Activated naive CD8-positive, alpha-beta T cell treated with anti-CD3 and anti-CD28 coated beads for 36 hours (primary cell): ENCODE measurements at regions not wholly inside any gene's neighbourhood (a gene's known extent, or its start where the extent isn't known, plus 50 kb on each side); places are given as distances from the start of the nearest gene placed in this dataset.
A peak's percentile ranks its signal among the peaks of the same experiment; 100 is the strongest.
"Not testable (repeated sequence)": the region's sequence is repeated elsewhere in the genome, so short reads cannot be mapped to it uniquely, and the experiment has no call there.

Source experiments
- DNase-seq: peaks from one replicate; pipeline ENCODE4 v3.0.0; 2021
- H3K27ac Mint-ChIP-seq: one replicate; pipeline ENCODE4 v1.8.0; 2022; ENCODE audit warnings: mild to moderate bottlenecking, moderate library complexity, mixed read lengths
- H3K27me3 Mint-ChIP-seq: one replicate; pipeline ENCODE4 v1.8.0; 2022; ENCODE audit warnings: mild to moderate bottlenecking, mixed read lengths
- H3K36me3 Mint-ChIP-seq: one replicate; pipeline ENCODE4 v1.8.0; 2021; ENCODE audit warnings: mild to moderate bottlenecking, mixed read lengths
- H3K4me1 Mint-ChIP-seq: one replicate; pipeline ENCODE4 v1.8.0; 2021; ENCODE audit warnings: mixed read lengths
- H3K4me3 Mint-ChIP-seq: one replicate; pipeline ENCODE4 v1.8.0; 2022; ENCODE audit warnings: mild to moderate bottlenecking, moderate library complexity, mixed read lengths
- H3K9me3 Mint-ChIP-seq: one replicate; pipeline ENCODE4 v1.8.0; 2022; ENCODE audit warnings: mixed read lengths

DNA sequence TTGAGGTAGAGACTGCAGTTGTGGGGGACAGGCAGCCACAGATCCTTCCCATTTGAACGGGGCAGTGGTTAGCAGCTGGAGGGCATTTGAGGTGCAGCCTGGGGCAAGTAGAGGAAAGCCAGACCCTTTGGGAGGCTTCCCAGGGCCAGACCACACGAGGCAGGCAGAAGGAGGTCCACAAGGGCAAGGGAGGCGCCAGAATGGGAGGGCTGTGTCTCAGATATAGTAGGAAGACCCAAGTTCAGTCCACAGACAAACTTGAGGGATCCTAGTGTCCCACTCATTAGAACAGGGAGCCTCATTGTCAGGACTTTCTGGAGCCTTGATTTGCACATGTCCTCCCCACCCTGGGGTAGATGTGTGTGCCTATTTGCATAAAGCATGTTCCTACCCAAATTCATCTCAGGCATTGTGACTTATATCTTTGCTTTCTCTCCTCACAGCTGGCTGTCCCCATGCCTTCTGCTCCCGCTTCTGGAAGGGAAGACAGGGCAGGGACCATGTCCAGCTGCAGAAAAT is 166.0 kb downstream of the VEGFA start:
- DNase-seq = no peak
- Mint-ChIP-seq H3K27me3 (no peaks in the 10 kb centered on the region), H3K4me3 (no peak overlapping the region), H3K27ac (no peak overlapping the region), H3K36me3 (no peaks in the 10 kb centered on the region), H3K4me1 (no peaks in the 10 kb centered on the region), H3K9me3 (no peaks in the 10 kb centered on the region)

DNA sequence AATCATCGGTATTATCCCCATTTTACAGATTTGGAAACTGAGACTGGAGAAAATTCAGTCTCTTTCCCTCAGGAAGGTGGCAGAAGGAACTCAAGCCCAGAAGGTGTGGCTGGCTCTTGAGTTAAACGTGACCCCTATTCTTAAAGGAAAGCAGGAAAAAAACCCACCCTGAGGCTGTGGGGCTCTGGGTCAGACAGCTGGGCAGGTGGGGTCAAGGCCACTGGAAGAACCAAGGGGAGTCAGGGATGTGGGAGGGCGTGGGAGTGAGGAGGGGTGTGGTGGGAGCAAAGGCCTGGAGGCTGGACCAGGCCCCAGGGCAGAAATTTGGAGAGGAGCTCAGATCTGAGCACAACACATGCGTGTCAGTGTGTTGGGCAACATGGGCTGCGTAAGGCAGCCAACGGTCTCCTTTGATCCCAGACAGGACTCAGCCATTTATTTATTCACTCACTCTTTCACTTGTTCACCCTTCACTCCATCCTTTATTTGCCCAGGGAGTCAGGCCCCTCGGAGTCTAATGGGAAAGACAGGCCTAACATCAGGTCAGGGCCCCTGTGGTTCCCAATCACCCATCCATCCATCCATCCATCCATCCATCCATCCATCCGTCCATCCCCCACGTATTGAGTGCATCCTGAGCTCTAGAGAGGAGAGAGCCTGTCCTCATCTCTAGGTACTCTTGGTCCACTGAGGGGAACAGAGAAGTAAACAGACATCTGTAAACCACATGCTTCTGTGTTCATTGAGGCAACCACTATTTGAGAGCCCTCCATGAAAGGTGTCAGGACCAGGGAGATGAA is 165.0 kb downstream of the VEGFA start:
- H3K9me3 Mint-ChIP-seq = no peaks in the 10 kb centered on the region
- no peak overlapping the region for H3K27ac Mint-ChIP-seq
- no peaks in the 10 kb centered on the region for H3K4me1 Mint-ChIP-seq
- no peak for DNase-seq
- no peaks in the 10 kb centered on the region for H3K36me3 Mint-ChIP-seq
- H3K4me3 Mint-ChIP-seq = no peak overlapping the region
- H3K27me3 Mint-ChIP-seq = no peaks in the 10 kb centered on the region

DNA sequence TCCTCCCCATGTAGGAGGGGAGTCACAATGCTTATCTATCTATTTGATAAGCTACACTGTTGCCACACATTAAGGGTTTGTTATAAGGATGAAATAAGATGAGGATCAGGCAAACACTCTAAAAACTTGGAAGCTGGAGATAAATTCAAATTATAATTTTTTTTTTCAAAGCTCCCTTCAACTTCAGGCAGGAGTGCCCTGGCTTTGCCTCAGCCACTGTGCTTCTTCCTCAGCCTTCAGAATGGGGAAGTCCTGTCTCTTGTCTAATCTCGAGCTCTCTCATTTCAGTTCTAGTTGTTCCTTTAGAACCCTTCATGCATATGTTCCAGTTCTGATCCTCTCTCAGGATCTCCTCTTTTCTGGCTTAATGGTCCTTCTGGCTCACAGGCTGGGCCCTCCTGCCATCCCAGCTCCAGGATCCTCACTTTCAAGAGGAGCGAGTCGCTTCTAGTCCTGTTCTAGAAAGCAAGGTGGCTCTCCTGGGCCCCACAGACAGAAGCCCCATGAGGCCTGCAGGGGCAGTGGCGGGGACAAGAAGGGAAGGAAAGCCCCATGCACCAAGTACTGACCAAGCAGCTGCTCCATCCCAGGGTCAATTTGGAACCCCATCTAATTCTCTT is 164.3 kb downstream of the VEGFA start:
- no peak overlapping the region for H3K4me3 Mint-ChIP-seq
- H3K27ac Mint-ChIP-seq = no peak overlapping the region
- H3K4me1 Mint-ChIP-seq = no peaks in the 10 kb centered on the region
- no peaks in the 10 kb centered on the region for H3K27me3 Mint-ChIP-seq
- no peaks in the 10 kb centered on the region for H3K36me3 Mint-ChIP-seq
- DNase-seq = no peak
- H3K9me3 Mint-ChIP-seq = no peaks in the 10 kb centered on the region

DNA sequence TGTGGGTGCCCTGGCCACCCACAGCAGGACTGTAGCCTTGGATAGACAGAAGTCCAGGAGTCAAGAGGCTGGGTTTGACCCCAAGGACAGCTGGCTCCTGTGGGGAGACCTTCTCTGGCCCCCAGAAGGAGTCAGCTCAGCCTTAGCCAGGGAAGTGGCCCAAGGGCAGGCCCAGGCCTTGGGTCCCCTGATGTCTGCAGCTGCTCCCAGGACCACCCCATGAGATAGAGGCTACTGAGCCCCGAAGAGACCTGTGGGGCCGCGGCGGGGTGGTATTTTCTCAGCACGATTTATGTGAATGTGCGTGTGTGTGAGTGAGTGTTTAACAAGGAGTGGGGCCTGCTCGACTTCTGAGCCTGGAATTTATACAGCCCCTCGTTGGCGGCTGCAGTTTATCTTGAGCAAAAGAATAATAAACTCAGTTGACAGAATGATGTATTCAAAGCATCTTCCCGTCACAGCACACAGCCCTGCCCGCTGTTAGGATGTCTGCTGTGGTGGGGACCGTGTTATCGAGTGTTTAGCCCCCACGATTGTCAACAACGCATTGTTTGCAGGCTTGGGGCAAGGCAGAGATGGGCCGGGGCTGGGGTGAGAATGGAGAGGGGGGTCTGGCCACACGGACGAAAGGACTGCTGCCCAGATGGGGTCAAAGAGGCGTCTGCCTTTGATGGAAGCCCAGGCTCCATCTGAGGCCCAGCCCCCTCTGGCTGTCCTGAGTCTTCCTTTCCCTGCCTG is 163.3 kb downstream of the VEGFA start:
- no peaks in the 10 kb centered on the region for H3K36me3 Mint-ChIP-seq
- no peak for DNase-seq
- H3K4me3 Mint-ChIP-seq = no peak overlapping the region
- H3K27ac Mint-ChIP-seq = no peak overlapping the region
- H3K27me3 Mint-ChIP-seq = no peaks in the 10 kb centered on the region
- no peaks in the 10 kb centered on the region for H3K9me3 Mint-ChIP-seq
- no peaks in the 10 kb centered on the region for H3K4me1 Mint-ChIP-seq

DNA sequence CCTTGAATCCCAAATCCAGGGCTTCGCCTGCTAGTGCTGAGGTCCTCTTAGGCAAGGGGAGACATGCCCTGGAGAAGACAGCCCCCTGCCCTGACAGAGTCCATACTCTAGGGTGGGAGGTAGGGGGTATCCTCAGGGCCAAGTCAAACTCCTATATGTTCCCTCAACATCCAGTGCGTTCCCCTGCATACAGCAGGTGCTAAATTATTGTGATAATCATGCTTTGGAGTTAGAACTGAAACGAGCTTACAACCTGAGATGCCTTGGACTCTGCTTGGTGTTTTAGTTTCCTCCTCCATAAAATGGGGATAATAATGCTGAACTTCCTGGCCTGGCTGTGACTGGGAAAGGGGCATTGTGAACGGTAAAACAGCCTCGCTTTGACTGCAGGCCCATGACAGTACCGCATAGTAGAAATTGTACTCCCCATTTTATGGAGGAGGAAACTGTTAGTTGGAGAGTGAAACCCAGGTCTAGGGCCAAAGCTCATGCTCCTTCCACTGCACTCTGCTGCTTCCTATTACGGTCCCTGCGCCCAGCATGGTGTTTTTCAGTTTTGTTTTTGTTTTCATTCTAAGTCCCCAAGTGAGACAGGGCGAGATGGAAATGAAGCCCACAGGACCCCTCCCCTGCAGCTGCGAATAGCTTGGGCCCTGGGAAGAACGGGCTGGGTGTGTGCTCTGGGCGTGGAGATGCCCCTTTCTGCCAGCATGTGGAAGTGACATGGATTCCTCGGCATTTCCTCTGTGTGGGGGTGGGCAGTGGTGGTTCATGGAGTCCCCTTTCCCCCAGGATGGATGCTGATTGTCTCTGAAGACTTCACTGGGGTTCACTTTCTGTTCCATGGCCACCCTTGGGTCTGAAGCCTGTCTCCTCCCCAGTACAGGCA is 162.5 kb downstream of the VEGFA start:
- no peak overlapping the region for H3K4me3 Mint-ChIP-seq
- H3K4me1 Mint-ChIP-seq = peaks cover 3% of the 10 kb centered on the region
- H3K27ac Mint-ChIP-seq = no peak overlapping the region
- H3K27me3 Mint-ChIP-seq = no peaks in the 10 kb centered on the region
- H3K9me3 Mint-ChIP-seq = no peaks in the 10 kb centered on the region
- H3K36me3 Mint-ChIP-seq = no peaks in the 10 kb centered on the region
- DNase-seq = no peak

DNA sequence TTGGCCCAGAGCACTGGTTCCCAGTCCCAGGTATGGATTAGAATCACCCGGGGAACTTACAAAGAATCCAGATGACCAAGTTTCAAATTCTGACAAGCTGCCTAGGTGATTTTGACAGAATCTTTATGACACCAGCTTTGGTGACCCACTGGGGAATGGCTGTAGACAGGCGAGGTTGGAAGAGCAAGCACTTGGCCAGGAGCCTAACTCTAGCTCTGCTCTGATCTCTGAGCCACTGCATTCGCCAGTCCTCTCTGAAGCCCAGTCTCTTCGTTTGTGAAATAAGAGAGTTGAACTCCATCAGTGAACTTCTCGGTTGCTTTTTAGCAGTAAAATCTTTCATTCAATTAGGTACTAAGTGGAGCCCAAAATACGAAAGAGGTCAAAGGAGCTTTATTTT is 161.2 kb downstream of the VEGFA start:
- Mint-ChIP-seq H3K4me1 (peaks cover 14% of the 10 kb centered on the region), H3K27ac (no peak overlapping the region), H3K9me3 (no peaks in the 10 kb centered on the region), H3K4me3 (no peak overlapping the region), H3K27me3 (no peaks in the 10 kb centered on the region), H3K36me3 (no peaks in the 10 kb centered on the region)
- no peak for DNase-seq

DNA sequence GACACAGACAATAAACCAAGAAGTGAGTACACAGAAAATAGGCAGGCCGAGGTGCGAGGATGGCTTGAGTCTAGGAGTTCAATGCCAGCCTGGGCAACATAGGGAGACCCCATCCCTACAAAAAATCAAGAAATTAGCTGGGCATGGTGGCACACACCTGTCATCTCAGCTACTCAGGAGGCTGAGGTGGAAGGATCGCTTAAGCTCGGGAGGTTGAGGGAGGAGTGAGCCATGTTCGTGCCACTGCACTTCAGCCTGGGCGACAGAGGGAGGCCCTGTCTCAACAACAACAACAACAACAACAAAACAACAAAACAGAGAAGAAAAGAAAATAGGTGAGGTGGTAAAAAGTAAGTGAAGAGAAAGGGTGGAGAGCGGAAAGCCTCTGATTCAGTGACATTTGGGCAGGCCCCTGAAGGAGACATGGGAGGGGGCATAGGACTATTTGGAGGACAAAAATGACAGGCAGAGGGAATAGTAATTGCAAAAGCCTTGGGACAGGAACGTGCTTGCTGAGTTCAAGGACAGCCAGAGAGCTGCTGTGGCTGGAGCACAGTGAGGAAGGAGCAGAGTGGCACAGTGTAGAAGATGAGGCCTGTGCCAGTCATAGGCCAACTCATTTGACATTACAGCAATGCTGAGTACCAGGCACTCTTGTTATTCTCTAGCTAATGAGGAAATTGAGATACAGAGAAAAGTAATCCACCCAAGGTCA is 160.6 kb downstream of the VEGFA start:
- DNase-seq = no peak
- Mint-ChIP-seq H3K4me1 (peaks cover 14% of the 10 kb centered on the region), H3K27me3 (peaks cover 2% of the 10 kb centered on the region), H3K9me3 (no peaks in the 10 kb centered on the region), H3K4me3 (no peak overlapping the region), H3K27ac (no peak overlapping the region), H3K36me3 (no peaks in the 10 kb centered on the region)

DNA sequence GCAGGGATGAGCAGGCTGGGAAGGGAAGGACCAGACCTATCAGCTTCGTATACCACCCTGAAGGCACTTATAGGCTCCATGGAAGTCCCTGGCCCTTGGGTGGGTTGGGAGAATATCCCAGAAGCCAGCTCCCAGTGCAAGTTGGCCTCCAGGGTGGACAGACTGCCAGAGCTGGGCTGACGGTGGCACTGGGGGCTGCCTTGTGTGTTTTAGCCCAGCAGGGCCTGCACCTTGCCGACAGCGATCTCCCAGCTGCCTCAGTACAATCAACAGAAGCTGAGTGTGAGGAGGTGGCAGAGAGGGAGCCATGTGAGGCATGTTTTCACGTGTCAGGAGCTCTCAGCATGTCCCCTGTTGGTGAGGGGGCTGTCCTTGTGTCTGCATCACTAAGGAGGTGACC is 159.5 kb downstream of the VEGFA start:
- Mint-ChIP-seq H3K36me3 (no peaks in the 10 kb centered on the region), H3K27me3 (peaks cover 7% of the 10 kb centered on the region), H3K4me1 (peaks cover 16% of the 10 kb centered on the region), H3K27ac (no peak overlapping the region), H3K9me3 (no peaks in the 10 kb centered on the region), H3K4me3 (no peak overlapping the region)
- DNase-seq = no peak

DNA sequence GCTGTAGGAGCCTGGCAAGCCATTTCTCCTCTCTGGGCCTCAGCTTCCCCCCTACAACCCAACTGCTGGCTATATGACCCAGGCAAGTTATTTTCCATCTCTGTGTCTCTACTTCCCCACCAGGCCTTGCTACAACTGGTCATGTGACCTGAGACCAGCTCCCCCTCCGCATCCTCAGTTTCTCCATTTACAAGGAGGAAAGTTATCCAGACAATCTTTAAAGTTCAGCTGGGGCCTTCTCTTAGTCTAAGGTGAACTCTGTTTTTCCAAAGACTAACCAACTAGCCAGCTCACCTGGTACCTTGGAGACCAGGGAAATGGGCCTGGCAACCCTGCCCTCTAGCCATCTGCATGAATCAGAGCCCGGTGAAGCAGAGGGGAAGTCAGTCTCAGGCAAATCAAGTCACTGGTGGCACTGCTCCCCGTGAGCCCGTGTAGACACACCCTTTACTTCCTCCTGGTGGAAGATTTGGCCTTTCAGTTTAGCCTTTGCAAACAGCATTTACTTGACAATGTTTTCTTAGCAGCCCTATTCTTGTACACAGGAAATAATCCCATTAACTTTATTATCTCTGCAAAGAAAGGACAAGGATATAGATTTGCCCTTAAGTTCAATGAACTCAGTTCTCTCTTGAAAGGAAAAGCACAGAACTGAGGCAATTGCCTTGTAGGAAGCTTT is 157.7 kb downstream of the VEGFA start:
- Mint-ChIP-seq H3K36me3 (no peaks in the 10 kb centered on the region), H3K27ac (peak overlapping the region; percentile 29), H3K9me3 (no peaks in the 10 kb centered on the region), H3K27me3 (peaks cover 7% of the 10 kb centered on the region), H3K4me3 (no peak overlapping the region), H3K4me1 (peaks cover 26% of the 10 kb centered on the region)
- no peak for DNase-seq

DNA sequence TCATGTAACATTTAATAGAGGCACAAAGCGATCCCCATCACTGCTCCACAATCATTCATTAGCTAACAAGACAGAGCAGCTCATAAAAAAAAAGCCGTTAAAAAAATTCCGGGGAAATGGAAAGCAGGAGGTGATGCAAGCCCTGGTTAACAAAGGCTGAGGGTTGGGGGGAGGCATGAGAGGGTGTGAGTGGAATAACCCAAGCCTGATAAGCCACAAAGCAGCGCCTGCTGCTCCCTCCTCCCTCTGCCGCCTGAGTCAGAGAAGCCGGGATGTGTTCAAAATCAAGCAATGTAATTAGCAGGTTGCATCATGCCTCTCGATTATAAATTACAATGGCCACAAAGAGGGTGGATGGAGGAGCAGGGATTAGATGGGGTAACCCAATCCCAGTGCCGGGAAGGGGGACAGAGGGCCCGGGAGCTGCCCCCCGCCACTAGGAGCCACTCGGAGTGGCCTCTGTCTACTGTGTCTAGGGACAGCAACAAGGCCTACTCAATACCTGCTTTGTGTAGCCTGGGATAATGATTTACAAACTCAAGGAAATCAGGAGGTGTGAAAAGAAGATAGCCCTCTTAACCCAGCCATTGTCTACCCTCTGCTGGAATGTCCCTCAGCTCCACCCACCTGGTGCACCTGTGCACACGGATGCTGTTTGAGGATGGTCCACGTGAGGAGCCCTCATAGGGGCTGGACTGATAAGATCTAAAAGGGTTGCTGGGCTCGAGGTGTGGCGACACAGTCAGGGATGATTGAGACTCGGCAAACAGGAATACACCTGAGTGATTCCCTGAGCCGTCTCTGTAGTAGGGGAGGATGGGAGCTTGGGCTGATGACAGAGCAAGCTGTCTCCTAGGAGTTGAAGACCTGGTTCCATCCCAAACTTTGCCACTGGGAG is 156.9 kb downstream of the VEGFA start:
- H3K27ac Mint-ChIP-seq = peak overlapping the region; percentile 72
- H3K27me3 Mint-ChIP-seq = peaks cover 7% of the 10 kb centered on the region
- no peaks in the 10 kb centered on the region for H3K36me3 Mint-ChIP-seq
- H3K9me3 Mint-ChIP-seq = no peaks in the 10 kb centered on the region
- peak; percentile 18 for DNase-seq
- H3K4me3 Mint-ChIP-seq = no peak overlapping the region
- peaks cover 26% of the 10 kb centered on the region for H3K4me1 Mint-ChIP-seq

DNA sequence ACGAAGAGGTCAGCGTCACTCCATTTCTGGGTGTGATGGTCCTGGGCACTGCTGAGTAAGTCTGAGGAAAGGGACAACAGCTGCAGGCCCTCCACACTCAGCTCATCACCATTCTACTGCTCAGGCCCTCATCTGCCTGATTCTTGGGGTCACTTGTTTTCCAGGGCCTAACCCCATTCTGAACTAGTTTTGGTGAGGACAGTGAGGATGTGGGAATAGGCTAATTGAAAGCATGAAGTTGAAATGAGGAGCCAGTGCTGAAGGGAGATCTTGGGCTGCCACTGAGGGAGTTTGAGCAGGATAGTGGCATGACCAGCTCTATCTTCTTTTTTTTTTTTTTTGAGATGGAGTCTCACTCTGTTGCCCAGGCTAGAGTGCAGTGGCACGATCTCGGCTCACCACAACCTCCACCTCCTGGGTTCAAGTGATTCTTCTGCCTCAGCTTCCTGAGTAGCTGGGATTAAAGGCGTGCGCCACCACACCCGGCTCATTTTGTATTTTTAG is 155.7 kb downstream of the VEGFA start:
- not testable (repeated sequence) for H3K4me3 Mint-ChIP-seq, DNase-seq

DNA sequence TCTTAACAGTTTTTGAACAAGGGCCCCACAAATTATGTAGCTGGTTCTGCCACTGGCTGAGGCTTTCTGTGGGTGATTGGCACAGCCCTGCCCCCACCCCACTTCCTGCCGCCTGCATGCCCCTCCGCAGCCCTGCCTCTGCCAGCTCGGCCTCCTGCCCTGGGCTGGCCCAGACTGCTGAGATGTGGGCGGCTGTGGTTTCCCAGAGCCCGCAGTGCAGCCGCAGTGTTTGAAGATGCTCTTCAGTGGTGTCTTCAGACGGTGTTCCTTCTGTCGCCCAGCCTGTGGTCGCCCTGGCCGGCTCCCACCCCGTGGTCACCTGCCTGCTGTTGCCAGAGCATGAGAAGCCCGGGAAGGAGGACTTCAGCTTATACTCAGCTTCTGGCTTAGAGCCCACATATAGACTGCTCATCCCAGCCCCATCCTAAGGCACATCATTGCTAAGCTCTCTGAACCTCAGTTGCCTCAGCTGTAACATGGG is 154.3 kb downstream of the VEGFA start:
- Mint-ChIP-seq H3K36me3 (no peaks in the 10 kb centered on the region), H3K4me1 (peaks cover 26% of the 10 kb centered on the region), H3K9me3 (no peaks in the 10 kb centered on the region), H3K4me3 (no peak overlapping the region), H3K27me3 (peaks cover 7% of the 10 kb centered on the region), H3K27ac (no peak overlapping the region)
- DNase-seq = peak; percentile 68

More for the DNA sequence above, 155.7 kb downstream of the VEGFA start:
- not testable (repeated sequence) for H3K9me3 Mint-ChIP-seq, H3K27ac Mint-ChIP-seq, H3K27me3 Mint-ChIP-seq, H3K36me3 Mint-ChIP-seq
- H3K4me1 Mint-ChIP-seq = peaks cover 26% of the 10 kb centered on the region
